Activated T-cell treated with anti-CD3 and anti-CD28 coated beads, Interleukin-2, amount 50 U/mL, for 72 hours (primary cell): ENCODE measurements at regions not wholly inside any gene's neighbourhood (a gene's known extent, or its start where the extent isn't known, plus 50 kb on each side); places are given as distances from the start of the nearest gene placed in this dataset.
"Not testable (repeated sequence)": the region's sequence is repeated elsewhere in the genome, so short reads cannot be mapped to it uniquely, and the experiment has no call there.

Experiments
- ATAC-seq, 2 donors: fragments of 150-1000 bp; cut with Tn5 transposase; replicated peaks in 1 of 2; 2 replicates each; pipeline ENCODE4 v1.10.0; 2021; ENCODE audit warnings: moderate library complexity in 2 of 2, mild to moderate bottlenecking in 1 of 2
- DNase-seq, 2 donors: peaks; one replicate each; pipeline ENCODE4 v3.0.0; 2021 to 2022; ENCODE audit warnings: mixed read lengths in 1 of 2
- H3K27ac Mint-ChIP-seq: one replicate; pipeline ENCODE4 v1.8.0; 2022; ENCODE audit warnings: mild to moderate bottlenecking, moderate library complexity, mixed read lengths
- H3K27me3 Mint-ChIP-seq: one replicate; pipeline ENCODE4 v1.8.0; 2022; ENCODE audit warnings: low read depth, mixed read lengths
- H3K36me3 Mint-ChIP-seq, 2 donors: one replicate each; pipeline ENCODE4 v1.8.0; 2022; ENCODE audit warnings: mixed read lengths in 2 of 2, mild to moderate bottlenecking in 1 of 2; ENCODE audit not compliant: insufficient read depth in 2 of 2
- H3K4me1 Mint-ChIP-seq: one replicate; pipeline ENCODE4 v1.8.0; 2022; ENCODE audit warnings: low read depth, mixed read lengths
- H3K4me3 Mint-ChIP-seq, 2 donors: one replicate each; pipeline ENCODE4 v1.8.0; 2022; ENCODE audit warnings: mild to moderate bottlenecking in 2 of 2, mixed read lengths in 2 of 2, moderate library complexity in 2 of 2
- H3K9me3 Mint-ChIP-seq, 2 donors: one replicate each; pipeline ENCODE4 v1.8.0; 2022; ENCODE audit warnings: mixed read lengths in 2 of 2

DNA sequence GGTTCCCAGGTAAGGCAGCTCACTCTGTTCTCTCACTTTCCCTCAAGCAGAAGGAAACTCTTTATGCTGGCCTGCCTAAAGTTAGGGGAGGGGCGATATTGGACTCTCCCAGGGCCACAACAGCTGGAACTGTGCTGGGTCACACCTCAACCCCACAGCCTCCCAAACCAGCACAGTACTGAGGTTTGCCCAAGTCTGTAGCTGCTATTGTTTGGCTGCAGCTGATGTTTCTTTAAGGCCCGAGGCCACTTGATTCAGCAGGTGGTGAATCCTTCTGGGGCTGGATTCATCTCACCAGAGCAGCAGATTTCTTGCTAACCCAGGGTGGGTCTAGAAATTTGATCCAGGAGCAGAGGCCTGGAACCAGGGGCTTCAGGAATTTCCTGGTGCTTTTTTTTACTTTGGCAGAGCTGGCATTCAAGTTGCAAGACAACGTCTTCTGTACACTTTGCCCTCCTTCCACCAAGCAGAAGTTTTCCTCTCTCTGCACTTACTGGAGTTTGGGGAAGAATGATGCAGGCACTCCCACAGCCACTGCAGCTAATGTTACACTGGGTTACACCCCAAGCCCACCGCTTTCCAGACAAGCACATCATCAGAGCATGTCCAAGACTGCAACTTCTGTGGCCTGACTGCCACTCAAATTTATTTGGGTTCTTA is 544.7 kb upstream of the NDST4 start:
- H3K27ac Mint-ChIP-seq, result no peak overlapping the region
- ATAC-seq, result no peak

DNA sequence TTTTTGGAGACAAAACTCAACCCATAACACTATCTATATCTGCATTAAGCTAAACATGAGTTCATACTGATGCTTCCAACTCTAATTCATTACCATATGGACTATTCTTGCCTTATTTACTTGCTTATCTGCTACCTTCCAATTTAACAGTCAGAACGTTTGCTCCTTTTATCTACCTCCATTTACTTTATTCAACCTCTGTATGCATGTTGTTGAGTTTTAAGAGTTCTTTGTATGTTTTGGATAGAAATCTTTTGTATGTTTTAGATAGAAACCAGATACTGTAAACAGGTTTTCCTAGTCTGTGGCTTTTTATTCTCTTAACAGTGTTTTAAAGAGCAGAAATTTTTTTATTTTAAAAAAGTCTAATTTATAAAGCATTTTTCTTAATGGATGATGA is 542.2 kb upstream of the NDST4 start:
- Mint-ChIP-seq H3K36me3 (no peaks in the 10 kb centered on the region), H3K27ac (no peak overlapping the region), H3K4me3 (no peak overlapping the region), H3K9me3 (peaks cover 6 to 10% of the 10 kb centered on the region in 2 donors), H3K27me3 (no peaks in the 10 kb centered on the region), H3K4me1 (no peaks in the 10 kb centered on the region)
- DNase-seq, result no peak
- no peak for ATAC-seq

More for the DNA sequence above, 544.7 kb upstream of the NDST4 start:
- DNase-seq, result no peak
- Mint-ChIP-seq H3K27me3 (no peaks in the 10 kb centered on the region), H3K4me3 (no peak overlapping the region), H3K9me3 (peaks cover 5 to 6% of the 10 kb centered on the region in 2 donors), H3K36me3 (no peaks in the 10 kb centered on the region), H3K4me1 (no peaks in the 10 kb centered on the region)

DNA sequence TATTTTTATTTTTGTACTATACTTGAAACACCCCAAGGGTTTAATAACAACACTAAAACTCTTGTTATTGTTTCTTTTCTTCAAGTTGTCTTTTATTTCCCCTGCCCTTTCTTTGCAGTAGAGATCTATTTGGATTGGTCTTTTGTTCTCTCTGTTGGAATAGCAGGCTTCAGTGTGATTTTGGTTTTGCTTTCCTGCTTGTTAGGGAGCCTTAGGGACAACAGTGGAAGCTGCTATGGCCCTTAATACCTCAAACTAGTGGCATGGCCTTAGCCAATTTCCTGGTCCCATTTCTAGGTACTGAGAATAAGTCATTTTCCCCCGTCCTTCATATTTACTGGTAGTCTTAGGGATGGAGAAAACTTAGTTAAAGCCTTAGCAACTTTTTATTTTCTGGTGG is 535.4 kb upstream of the NDST4 start:
- H3K4me3 Mint-ChIP-seq, result no peak overlapping the region
- H3K9me3 Mint-ChIP-seq, result peaks cover 3 to 5% of the 10 kb centered on the region in 2 donors
- no peak for DNase-seq
- no peak for ATAC-seq
- no peaks in the 10 kb centered on the region for H3K4me1 Mint-ChIP-seq
- H3K27ac Mint-ChIP-seq, result no peak overlapping the region
- H3K27me3 Mint-ChIP-seq, result no peaks in the 10 kb centered on the region
- peaks cover 0 to 1% of the 10 kb centered on the region in 2 donors for H3K36me3 Mint-ChIP-seq

DNA sequence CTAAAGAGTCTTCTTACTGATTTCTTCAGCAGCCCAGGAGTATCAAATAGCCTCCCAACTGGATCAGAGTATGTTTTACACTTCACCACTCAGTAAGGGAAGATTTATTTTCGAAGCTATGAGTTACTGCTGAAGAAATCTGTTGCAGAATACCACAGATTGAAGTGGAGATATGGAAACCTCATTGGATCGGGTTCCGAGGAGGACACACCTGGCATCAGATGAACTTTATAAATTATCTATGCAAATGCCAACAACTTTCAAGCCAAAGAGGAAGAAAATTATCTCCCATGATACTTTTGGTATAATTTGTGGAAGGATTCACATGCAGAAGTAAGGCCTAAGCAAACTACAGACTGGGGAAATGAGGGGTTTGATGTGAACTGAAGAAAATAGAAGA is 515.9 kb upstream of the NDST4 start:
- H3K4me1 Mint-ChIP-seq, result no peaks in the 10 kb centered on the region
- ATAC-seq, result no peak
- no peak overlapping the region for H3K4me3 Mint-ChIP-seq
- H3K36me3 Mint-ChIP-seq, result no peaks in the 10 kb centered on the region
- no peaks in the 10 kb centered on the region for H3K27me3 Mint-ChIP-seq
- no peak for DNase-seq
- peaks cover 2 to 5% of the 10 kb centered on the region in 2 donors for H3K9me3 Mint-ChIP-seq
- no peak overlapping the region for H3K27ac Mint-ChIP-seq

DNA sequence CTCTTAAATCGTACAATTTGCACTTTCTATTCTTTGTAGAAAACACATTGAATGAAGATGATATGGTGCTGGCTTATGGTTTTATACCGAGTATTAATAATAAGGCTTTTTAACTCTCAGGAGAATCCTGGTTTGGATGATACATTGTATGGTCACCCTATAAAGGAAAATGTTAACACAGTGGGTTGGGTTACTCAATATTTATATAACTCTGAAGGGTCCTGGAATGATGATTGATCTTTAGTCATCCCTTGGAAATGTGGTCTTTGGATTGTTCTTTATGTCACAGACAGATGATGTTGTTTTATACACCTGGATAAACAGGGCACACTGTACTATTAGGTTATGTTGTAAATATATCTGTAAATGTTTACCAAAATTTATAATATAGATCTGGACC is 496.2 kb upstream of the NDST4 start:
- no peak for DNase-seq
- H3K4me1 Mint-ChIP-seq, result no peaks in the 10 kb centered on the region
- no peak overlapping the region for H3K27ac Mint-ChIP-seq
- no peaks in the 10 kb centered on the region for H3K36me3 Mint-ChIP-seq
- H3K9me3 Mint-ChIP-seq, result peaks cover 0 to 3% of the 10 kb centered on the region in 2 donors
- H3K27me3 Mint-ChIP-seq, result no peaks in the 10 kb centered on the region
- no peak overlapping the region for H3K4me3 Mint-ChIP-seq
- ATAC-seq, result no peak

DNA sequence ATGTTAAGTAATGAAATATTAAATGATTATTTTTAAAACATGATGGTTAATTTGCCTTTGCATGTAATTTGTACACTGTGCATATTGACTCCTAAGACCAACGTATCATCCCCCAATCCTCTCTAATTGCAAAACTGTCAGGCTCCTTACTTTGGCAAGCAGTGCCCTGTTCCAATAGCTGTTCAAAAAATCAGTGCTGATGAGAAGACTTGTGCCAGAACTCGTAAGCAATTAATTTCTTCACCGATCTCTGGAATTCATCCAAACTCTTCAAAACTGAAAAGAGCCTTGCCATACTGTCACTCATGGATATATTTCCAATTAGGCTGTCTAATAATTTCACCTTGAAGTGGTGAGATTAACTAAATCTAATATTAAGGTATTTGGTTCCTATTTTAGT is 493.9 kb upstream of the NDST4 start:
- no peak overlapping the region for H3K4me3 Mint-ChIP-seq
- ATAC-seq (no peak), DNase-seq (no peak)
- H3K4me1 Mint-ChIP-seq, result no peaks in the 10 kb centered on the region
- no peaks in the 10 kb centered on the region for H3K27me3 Mint-ChIP-seq
- no peaks in the 10 kb centered on the region for H3K36me3 Mint-ChIP-seq
- H3K27ac Mint-ChIP-seq, result no peak overlapping the region
- H3K9me3 Mint-ChIP-seq, result peaks cover under 1 to 5% of the 10 kb centered on the region in 2 donors

DNA sequence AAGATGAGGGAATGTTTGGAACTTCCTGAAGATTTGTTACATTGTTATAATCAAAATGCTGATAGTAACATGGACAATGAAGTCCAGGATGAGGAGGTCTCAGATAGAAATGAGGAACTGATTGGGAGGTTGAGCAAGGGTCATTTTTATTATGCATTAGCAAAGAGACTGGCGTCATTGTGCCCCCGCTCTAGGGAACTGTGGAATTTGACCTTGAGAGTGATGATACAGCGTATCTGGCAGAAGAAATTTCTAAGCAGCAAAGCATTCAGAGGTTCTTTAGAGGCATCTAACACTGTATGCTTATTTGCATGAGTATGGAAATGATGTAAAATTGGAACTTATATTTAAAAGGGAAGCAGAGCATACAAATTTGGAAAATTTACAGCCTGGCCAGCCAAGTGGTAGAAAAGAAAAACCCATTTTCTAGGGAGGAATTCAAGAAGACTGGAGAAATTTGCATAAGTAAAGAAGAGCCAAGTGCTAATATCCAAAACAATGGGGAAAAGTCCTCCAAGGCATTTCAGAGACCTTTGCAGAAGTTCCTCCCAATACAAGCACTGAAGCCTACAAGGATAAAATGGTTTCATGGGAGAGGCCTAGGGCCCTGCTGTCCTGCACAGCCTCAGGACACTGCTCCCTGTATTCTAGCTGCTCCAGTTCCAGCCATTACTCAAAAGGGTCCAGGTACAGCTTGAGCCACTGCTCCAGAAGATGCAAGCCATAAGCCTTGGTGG is 483.0 kb upstream of the NDST4 start:
- peaks cover 5% of the 10 kb centered on the region in 2 donors for H3K9me3 Mint-ChIP-seq
- H3K36me3 Mint-ChIP-seq, result no peaks in the 10 kb centered on the region
- no peaks in the 10 kb centered on the region for H3K4me1 Mint-ChIP-seq
- no peak overlapping the region for H3K4me3 Mint-ChIP-seq
- no peaks in the 10 kb centered on the region for H3K27me3 Mint-ChIP-seq
- no peak for ATAC-seq
- no peak for DNase-seq
- no peak overlapping the region for H3K27ac Mint-ChIP-seq

DNA sequence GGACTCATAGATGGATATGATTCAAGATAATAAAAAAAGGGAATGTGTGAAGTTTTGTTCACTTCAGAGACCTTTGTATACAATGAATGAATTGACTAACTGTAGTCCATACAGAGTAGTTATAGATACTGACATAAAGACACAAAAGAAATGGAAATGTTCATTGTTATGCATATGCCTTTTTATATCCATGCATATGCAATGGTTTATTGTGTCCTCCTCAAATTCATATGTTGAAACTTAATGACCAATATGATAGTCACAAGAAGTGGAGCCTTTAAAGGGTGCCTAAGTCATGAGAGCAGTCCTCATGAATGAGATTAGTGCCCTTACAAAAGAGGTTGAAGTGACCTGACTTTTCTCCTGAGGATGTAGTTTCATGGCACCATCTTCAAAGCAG is 467.5 kb upstream of the NDST4 start:
- no peaks in the 10 kb centered on the region for H3K4me1 Mint-ChIP-seq

DNA sequence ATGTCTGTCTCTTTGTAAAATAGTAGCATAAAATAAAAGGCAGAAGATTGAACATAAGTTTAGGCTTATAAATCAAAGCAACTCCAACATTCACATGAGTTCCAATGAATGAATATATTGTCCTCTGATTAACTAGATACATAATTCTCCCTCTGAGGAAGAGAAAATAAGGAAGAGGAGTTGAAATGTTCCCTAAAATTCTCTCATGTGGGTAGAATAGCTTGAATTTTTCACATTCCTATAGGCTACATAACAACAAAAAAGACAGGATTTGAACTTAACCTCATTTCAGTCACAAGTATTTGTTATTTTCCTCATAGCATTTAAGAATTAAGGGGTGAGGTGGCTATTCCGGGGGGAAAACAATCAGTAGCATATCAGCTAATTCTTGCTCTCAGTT is 462.4 kb upstream of the NDST4 start:
- no peak overlapping the region for H3K27ac Mint-ChIP-seq
- H3K36me3 Mint-ChIP-seq, result peaks cover 0 to 1% of the 10 kb centered on the region in 2 donors
- ATAC-seq (no peak), DNase-seq (no peak)
- no peaks in the 10 kb centered on the region for H3K27me3 Mint-ChIP-seq
- peaks cover 0 to 9% of the 10 kb centered on the region in 2 donors for H3K9me3 Mint-ChIP-seq
- no peak overlapping the region for H3K4me3 Mint-ChIP-seq
- H3K4me1 Mint-ChIP-seq, result no peaks in the 10 kb centered on the region

More for the DNA sequence above, 467.5 kb upstream of the NDST4 start:
- Mint-ChIP-seq H3K27ac (no peak overlapping the region), H3K27me3 (no peaks in the 10 kb centered on the region), H3K9me3 (peaks cover 0 to 2% of the 10 kb centered on the region in 2 donors), H3K36me3 (no peaks in the 10 kb centered on the region), H3K4me3 (no peak overlapping the region)
- DNase-seq (no peak), ATAC-seq (no peak)

DNA sequence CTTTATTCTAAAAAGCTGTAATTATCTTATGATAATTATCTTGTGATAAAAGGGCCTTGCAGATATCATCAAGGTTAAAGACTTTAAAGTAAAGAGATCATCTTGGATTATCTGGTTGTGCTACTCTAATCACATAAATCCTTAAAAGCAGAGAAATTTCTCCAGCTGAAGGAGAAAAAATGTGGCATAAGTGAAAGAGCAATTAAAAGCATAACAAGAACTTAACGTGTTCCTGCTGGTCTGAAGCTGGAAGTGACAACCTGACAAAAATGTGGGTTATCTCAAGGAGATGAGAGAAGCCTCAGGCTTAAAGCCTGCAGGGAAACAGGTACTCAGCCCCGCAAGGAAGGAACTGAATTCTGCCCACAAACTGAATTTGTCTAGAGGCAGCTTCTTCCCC is 449.1 kb upstream of the NDST4 start:
- no peak overlapping the region for H3K27ac Mint-ChIP-seq
- H3K4me3 Mint-ChIP-seq, result no peak overlapping the region
- H3K4me1 Mint-ChIP-seq, result no peaks in the 10 kb centered on the region
- no peak for ATAC-seq
- no peak for DNase-seq
- H3K9me3 Mint-ChIP-seq, result peaks cover 0 to 1% of the 10 kb centered on the region in 2 donors
- no peaks in the 10 kb centered on the region for H3K27me3 Mint-ChIP-seq
- no peaks in the 10 kb centered on the region for H3K36me3 Mint-ChIP-seq

DNA sequence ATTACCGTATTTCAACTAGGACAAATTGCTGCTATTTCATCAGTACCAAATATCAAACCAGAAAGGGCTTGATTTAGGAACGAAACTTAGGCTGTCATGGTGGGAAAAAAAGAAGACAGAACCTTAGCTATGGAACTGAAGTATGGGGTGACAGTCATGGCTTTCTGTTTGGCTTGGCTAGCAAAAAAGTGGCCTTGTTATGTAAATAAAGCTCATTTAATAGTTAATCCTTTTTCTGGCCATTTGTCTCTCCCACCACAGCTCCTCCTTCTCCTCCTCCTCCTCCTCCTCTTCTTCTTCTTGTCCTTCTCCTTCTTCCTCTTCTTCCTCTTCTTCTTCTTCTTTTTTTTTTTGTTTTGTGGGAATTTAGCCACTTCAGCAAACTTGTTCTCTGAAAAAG is 434.7 kb upstream of the NDST4 start:
- no peaks in the 10 kb centered on the region for H3K4me1 Mint-ChIP-seq
- H3K36me3 Mint-ChIP-seq, result no peaks in the 10 kb centered on the region
- H3K27me3 Mint-ChIP-seq, result no peaks in the 10 kb centered on the region
- no peak overlapping the region for H3K4me3 Mint-ChIP-seq
- peaks cover 0 to 2% of the 10 kb centered on the region in 2 donors for H3K9me3 Mint-ChIP-seq
- ATAC-seq, result no peak
- no peak overlapping the region for H3K27ac Mint-ChIP-seq
- DNase-seq, result no peak

DNA sequence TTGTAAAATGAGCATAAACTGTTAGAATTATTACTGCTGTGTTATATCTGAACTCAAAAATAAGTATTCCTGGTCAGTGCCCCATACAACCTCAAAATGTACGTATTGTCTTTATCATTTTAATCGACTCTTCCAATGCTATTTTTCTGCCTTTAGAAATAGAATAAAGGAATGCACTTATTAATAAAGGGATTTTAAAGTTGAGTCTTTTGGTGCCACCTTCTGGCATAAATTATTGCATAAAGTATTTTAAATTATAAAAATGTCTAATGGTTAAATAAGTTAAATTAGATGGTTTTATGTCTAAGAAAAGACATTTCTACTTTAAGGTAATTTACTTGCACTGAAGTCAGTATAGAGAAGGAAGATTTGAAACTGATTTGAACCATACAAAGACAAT is 424.0 kb upstream of the NDST4 start:
- Mint-ChIP-seq H3K9me3 (peaks cover 0 to 2% of the 10 kb centered on the region in 2 donors), H3K4me1 (no peaks in the 10 kb centered on the region), H3K4me3 (no peak overlapping the region), H3K36me3 (no peaks in the 10 kb centered on the region), H3K27ac (no peak overlapping the region), H3K27me3 (no peaks in the 10 kb centered on the region)
- DNase-seq (no peak), ATAC-seq (no peak)

DNA sequence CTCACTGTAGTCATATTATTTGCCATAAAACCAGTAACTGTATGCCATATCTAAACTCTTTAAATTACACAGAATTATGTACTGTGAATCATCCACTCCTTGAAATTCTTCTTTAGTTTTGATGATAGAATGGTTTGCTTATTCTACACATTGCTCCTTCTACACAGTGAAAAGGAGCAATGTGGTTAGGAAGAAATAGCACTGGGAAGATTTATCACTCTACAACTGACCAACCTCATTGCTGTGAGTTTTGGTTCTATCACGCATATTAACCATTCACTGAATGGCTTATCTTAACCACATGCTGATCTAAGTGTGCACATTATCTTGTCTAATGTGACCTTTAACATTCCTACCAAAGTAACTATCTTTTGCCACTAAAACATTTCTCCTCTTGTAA is 415.7 kb upstream of the NDST4 start:
- DNase-seq, result no peak
- no peak for ATAC-seq
- H3K4me1 Mint-ChIP-seq, result no peaks in the 10 kb centered on the region
- no peaks in the 10 kb centered on the region for H3K9me3 Mint-ChIP-seq
- H3K27me3 Mint-ChIP-seq, result no peaks in the 10 kb centered on the region
- H3K36me3 Mint-ChIP-seq, result no peaks in the 10 kb centered on the region
- no peak overlapping the region for H3K4me3 Mint-ChIP-seq
- no peak overlapping the region for H3K27ac Mint-ChIP-seq

DNA sequence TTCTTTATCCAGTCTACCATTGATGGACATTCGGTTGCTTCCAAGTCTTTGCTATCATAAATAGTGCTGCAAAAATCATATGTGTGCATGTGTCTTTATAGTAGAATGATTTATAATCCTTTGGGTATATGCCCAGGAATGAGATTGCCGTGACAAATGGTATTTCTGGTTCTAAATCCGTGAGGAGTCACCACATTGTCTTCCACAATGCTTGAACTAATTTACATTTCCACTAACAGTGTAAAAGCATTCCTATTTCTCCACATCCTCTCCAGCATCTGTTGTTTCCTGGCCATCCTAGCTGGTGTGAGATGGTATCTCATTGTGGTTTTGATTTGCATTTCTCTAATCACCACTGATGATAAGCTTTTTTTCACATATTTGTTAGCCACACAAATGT is 406.1 kb upstream of the NDST4 start:
- not testable (repeated sequence) for H3K4me3 Mint-ChIP-seq, H3K27ac Mint-ChIP-seq, ATAC-seq, H3K9me3 Mint-ChIP-seq, H3K36me3 Mint-ChIP-seq, DNase-seq, H3K4me1 Mint-ChIP-seq, H3K27me3 Mint-ChIP-seq
